PC-9 (cell line): ENCODE measurements at regions not wholly inside any gene's neighbourhood (a gene's known extent, or its start where the extent isn't known, plus 50 kb on each side); places are given as distances from the start of the nearest gene placed in this dataset.

ENCODE experiments used
- BruUV-seq: library from RNA; stranded (reverse); fragments of 400-500 nt; replicated peaks from 2 replicates; lab custom pipeline; 2021; lab: Mats Ljungman, UMichigan
- CTCF ChIA-PET: fragments of 300-600 bp; sonication (Branson Sonifier 250); formaldehyde crosslinking; loops from one replicate; lab custom pipeline; 2022; ENCODE audit warnings: antibody characterized with exemption; lab: Charles Lee
- POLR2A ChIA-PET: fragments of 300-600 bp; sonication (Branson Sonifier 250); formaldehyde crosslinking; loops from one replicate; lab custom pipeline; 2022; ENCODE audit warnings: antibody characterized with exemption; ENCODE audit not compliant: unreplicated experiment; lab: Charles Lee
- DNase-seq, 2 experiments: peaks; one replicate each; pipeline versions ENCODE4 v3.0.0 to v3.0.0-alpha.2; 2015 to 2022; ENCODE audit warnings: mixed read lengths in 1 of 2
- H2AFZ ChIP-seq: fragments of 200-600 bp; sonication (generic); 2 replicates; pipeline ENCODE4 v1.8.1; 2017; ENCODE audit warnings: antibody characterized with exemption
- H3F3A ChIP-seq: fragments of 200-600 bp; sonication (generic); 2 replicates; pipeline ENCODE4 v1.8.1; 2017; ENCODE audit warnings: antibody characterized with exemption, mild to moderate bottlenecking, low read depth; ENCODE audit not compliant: insufficient read depth
- H3K27ac ChIP-seq: fragments of 200-600 bp; sonication (generic); 2 replicates; pipeline ENCODE4 v1.6.1; 2016; ENCODE audit warnings: mixed run types
- H3K27me3 ChIP-seq: fragments of 200-600 bp; sonication (generic); 2 replicates; pipeline ENCODE4 v1.6.1; 2016; ENCODE audit warnings: low read depth, mixed run types; ENCODE audit not compliant: insufficient read depth
- H3K36me3 ChIP-seq: fragments of 200-600 bp; sonication (generic); 2 replicates; pipeline ENCODE4 v1.6.1; 2016; ENCODE audit warnings: low read depth, mixed run types
- H3K4me1 ChIP-seq: fragments of 200-600 bp; sonication (generic); replicated peaks from 2 replicates; pipeline ENCODE4 v1.6.1; 2016; ENCODE audit warnings: mixed run types; ENCODE audit not compliant: insufficient read depth
- H3K4me2 ChIP-seq: fragments of 200-600 bp; sonication (generic); 2 replicates; pipeline ENCODE4 v1.6.1; 2017; ENCODE audit warnings: mixed run types
- H3K4me3 ChIP-seq: fragments of 200-600 bp; sonication (generic); 2 replicates; pipeline ENCODE4 v1.6.1; 2016; ENCODE audit warnings: mixed run types
- H3K79me2 ChIP-seq: fragments of 200-600 bp; sonication (generic); 2 replicates; pipeline ENCODE4 v1.6.1; 2017; ENCODE audit warnings: low read depth, mixed run types
- H3K9me2 ChIP-seq: fragments of 200-600 bp; sonication (generic); 2 replicates; pipeline ENCODE4 v1.8.1; 2017; ENCODE audit warnings: mild to moderate bottlenecking; ENCODE audit not compliant: insufficient read depth
- H3K9me3 ChIP-seq: fragments of 200-600 bp; sonication (generic); 2 replicates; pipeline ENCODE4 v1.8.1; 2016; ENCODE audit warnings: low read depth; ENCODE audit not compliant: insufficient read depth
- H4K20me1 ChIP-seq: fragments of 200-600 bp; sonication (generic); 2 replicates; pipeline ENCODE4 v1.8.1; 2017; ENCODE audit not compliant: insufficient read depth
- CTCF ChIP-seq: fragments of 200-600 bp; sonication (generic); conservative IDR thresholded peaks from 2 replicates; pipeline ENCODE4 v1.6.1; 2017; ENCODE audit warnings: mixed run types, antibody characterized with exemption, mild to moderate bottlenecking, moderate library complexity
- EZH2 ChIP-seq: fragments of 200-600 bp; sonication (generic); IDR thresholded peaks from 2 replicates; pipeline ENCODE4 v1.8.0; 2017; ENCODE audit warnings: antibody characterized with exemption, low read depth
- intact Hi-C: fragments of 100-400 bp; cut with micrococcal nuclease; formaldehyde crosslinking; loops from one replicate; pipeline ENCODE4 v1.10.0; 2022; ENCODE audit not compliant: unreplicated experiment

GRCh38 chr18:55787536-55788073, 199.6 kb upstream of the TCF4 start:
- Histone ChIP-seq H4K20me1 (no peaks in the 10 kb centered on the region), H3K27me3 (no peaks in the 10 kb centered on the region), H3K79me2 (no peaks in the 10 kb centered on the region), H3K9me3 (peaks cover 4% of the 10 kb centered on the region; the same call in 1 of the 2 replicates), H3K27ac (no peak overlapping the region), H2AFZ (no peak overlapping the region), H3F3A (peaks cover 6% of the 10 kb centered on the region; the same call in 1 of the 2 replicates), H3K9me2 (no peaks in the 10 kb centered on the region), H3K4me3 (no peak overlapping the region), H3K4me1 (peaks cover 16% of the 10 kb centered on the region), H3K4me2 (no peak overlapping the region), H3K36me3 (no peaks in the 10 kb centered on the region)
- intact Hi-C loops: no loop called here
- no TSS peak for BruUV-seq
- TF ChIP-seq CTCF (no peak), EZH2 (no peak)
- DNase-seq: no peak
- ChIA-PET CTCF (no interaction called here), POLR2A (no interaction called here)

- Histone ChIP-seq H2AFZ (no peak overlapping the region), H3K9me3 (peaks cover 4% of the 10 kb centered on the region; the same call in 1 of the 2 replicates), H3K36me3 (no peaks in the 10 kb centered on the region), H3K4me1 (peaks cover 16% of the 10 kb centered on the region), H3K79me2 (no peaks in the 10 kb centered on the region), H4K20me1 (no peaks in the 10 kb centered on the region), H3K4me3 (no peak overlapping the region), H3K27ac (no peak overlapping the region), H3F3A (peaks cover 6% of the 10 kb centered on the region; the same call in 1 of the 2 replicates), H3K9me2 (no peaks in the 10 kb centered on the region), H3K27me3 (no peaks in the 10 kb centered on the region), H3K4me2 (no peak overlapping the region)
- intact Hi-C loops: no loop called here
- POLR2A ChIA-PET: no interaction called here
- no peak for TF ChIP-seq EZH2
- no peak for TF ChIP-seq CTCF
- BruUV-seq: no TSS peak
- DNase-seq: no peak
- CTCF ChIA-PET: no interaction called here
Measured at GRCh38 chr18:55786651-55787272, 198.8 kb upstream of the TCF4 start.

- BruUV-seq: no TSS peak
- Histone ChIP-seq H3K27me3 (no peaks in the 10 kb centered on the region), H3F3A (no peaks in the 10 kb centered on the region), H3K27ac (no peak overlapping the region), H3K36me3 (no peaks in the 10 kb centered on the region), H3K9me2 (no peaks in the 10 kb centered on the region), H2AFZ (no peak overlapping the region), H3K9me3 (0 out of 2 replicates have a peak, but pooled peaks cover 3% of the 10 kb centered on the region), H3K4me1 (no peaks in the 10 kb centered on the region), H3K79me2 (no peaks in the 10 kb centered on the region), H4K20me1 (no peaks in the 10 kb centered on the region), H3K4me2 (no peak overlapping the region), H3K4me3 (no peak overlapping the region)
- no peak for DNase-seq
- TF ChIP-seq EZH2 (no peak), CTCF (no peak)
- ChIA-PET CTCF (no interaction called here), POLR2A (no interaction called here)
- intact Hi-C loops: no loop called here
Measured at GRCh38 chr18:55783921-55784320, 195.9 kb upstream of the TCF4 start.
